Transverse colon (tissue), 3 donors: ENCODE measurements at regions not wholly inside any gene's neighbourhood (a gene's known extent, or its start where the extent isn't known, plus 50 kb on each side); places are given as distances from the start of the nearest gene placed in this dataset.
"Not testable (repeated sequence)": the region's sequence is repeated elsewhere in the genome, so short reads cannot be mapped to it uniquely, and the experiment has no call there.

ENCODE experiments used
- CTCF ChIP-seq, 5 experiments: fragments of 200-600 bp in 3 of 5; fragments of 450-650 bp in 2 of 5; sonication (generic) in 3 of 5; IDR thresholded peaks; 1 replicate in 2 of 5; 2 replicates in 3 of 5; pipeline ENCODE4 v1.5.1; 2016 to 2017; ENCODE audit warnings: antibody characterized with exemption in 5 of 5, inconsistent platforms in 3 of 5, mild to moderate bottlenecking in 2 of 5, moderate library complexity in 1 of 5
- POLR2A ChIP-seq: fragments of 450-650 bp; IDR thresholded peaks from one replicate; pipeline ENCODE4 v1.6.1; 2016; ENCODE audit warnings: antibody characterized with exemption, mild to moderate bottlenecking, moderate library complexity

- TF ChIP-seq CTCF (IDR thresholded peaks at IDR 0.05); POLR2A: not testable (repeated sequence)
Measured at GRCh38 chr1:72428276-72428675, 145.9 kb upstream of the NEGR1 start.
